ENCODE measurements at regions not wholly inside any gene's neighbourhood (a gene's known extent, or its start where the extent isn't known, plus 50 kb on each side); places are given as distances from the start of the nearest gene placed in this dataset.

- TF ChIP-seq CTCF (IDR thresholded peaks at IDR 0.05; ENCODE audit: control insufficient read depth, insufficient read depth, low read depth, low read length, missing control alignments) = no peak
- H3K4me3 ChIP-seq (ENCODE audit: control insufficient read depth, low read depth, low read length) = no peak overlapping the region
- no peak for DNase-seq (ENCODE audit: low read depth)
Measured at GRCh38 chr5:79872291-79872690, 118.8 kb downstream of the MTX3 start.

GRCh38 chr5:79871364-79872120 lies 119.5 kb downstream of the MTX3 start:
- no peak for TF ChIP-seq CTCF (IDR thresholded peaks at IDR 0.05; ENCODE audit: control insufficient read depth, insufficient read depth, low read depth, low read length, missing control alignments)
- no peak overlapping the region for H3K4me3 ChIP-seq (ENCODE audit: control insufficient read depth, low read depth, low read length)
- no peak for DNase-seq (ENCODE audit: low read depth)

- H3K4me3 ChIP-seq (ENCODE audit: control insufficient read depth, low read depth, low read length) = no peak overlapping the region
- TF ChIP-seq CTCF (IDR thresholded peaks at IDR 0.05; ENCODE audit: control insufficient read depth, insufficient read depth, low read depth, low read length, missing control alignments) = no peak
- DNase-seq (ENCODE audit: low read depth) = no peak
Measured at GRCh38 chr5:79868163-79868670, 122.8 kb downstream of the MTX3 start.

GRCh38 chr5:79865579-79865978 lies 125.5 kb downstream of the MTX3 start:
- DNase-seq (ENCODE audit: low read depth) = no peak
- no peak for TF ChIP-seq CTCF (IDR thresholded peaks at IDR 0.05; ENCODE audit: control insufficient read depth, insufficient read depth, low read depth, low read length, missing control alignments)
- H3K4me3 ChIP-seq (ENCODE audit: control insufficient read depth, low read depth, low read length) = no peak overlapping the region

GRCh38 chr5:79864364-79864763 lies 126.7 kb downstream of the MTX3 start:
- DNase-seq (ENCODE audit: low read depth) = no peak
- H3K4me3 ChIP-seq (ENCODE audit: control insufficient read depth, low read depth, low read length) = no peak overlapping the region
- TF ChIP-seq CTCF (IDR thresholded peaks at IDR 0.05; ENCODE audit: control insufficient read depth, insufficient read depth, low read depth, low read length, missing control alignments) = no peak

- H3K4me3 ChIP-seq (ENCODE audit: control insufficient read depth, low read depth, low read length) = no peak overlapping the region
- no peak for DNase-seq (ENCODE audit: low read depth)
- no peak for TF ChIP-seq CTCF (IDR thresholded peaks at IDR 0.05; ENCODE audit: control insufficient read depth, insufficient read depth, low read depth, low read length, missing control alignments)
Measured at GRCh38 chr5:79859588-79859987, 131.5 kb downstream of the MTX3 start.

All from AG09309 (cell line).